OCI-LY3 (cell line): ENCODE measurements at regions not wholly inside any gene's neighbourhood (a gene's known extent, or its start where the extent isn't known, plus 50 kb on each side); places are given as distances from the start of the nearest gene placed in this dataset.

ENCODE experiments used
- H2AFZ ChIP-seq: fragments of 200-600, 300-600 bp; shearing (Covaris generic); 2 replicates; pipeline ENCODE4 v1.6.0; 2014; ENCODE audit warnings: antibody characterized with exemption, low read depth, low read length
- H3K27ac ChIP-seq: fragments of 200-600, 300-600 bp; sonication (generic); 2 replicates; pipeline ENCODE4 v1.5.1; 2014; ENCODE audit warnings: mild to moderate bottlenecking, low read length, moderate library complexity, mixed read lengths
- H3K27me3 ChIP-seq: fragments of 200-600, 300-600 bp; sonication (generic); 2 replicates; pipeline ENCODE4 v1.6.1; 2014; ENCODE audit warnings: low read depth, low read length, mixed read lengths
- H3K36me3 ChIP-seq: fragments of 200-600, 300-600 bp; sonication (generic); replicated peaks from 2 replicates; pipeline ENCODE3; 2014; ENCODE audit warnings: low read depth, low read length, mixed read lengths
- H3K4me1 ChIP-seq: fragments of 300-600, 200-600 bp; sonication (generic); 2 replicates; pipeline ENCODE4 v1.6.1; 2014; ENCODE audit warnings: low read length, mixed read lengths
- H3K4me2 ChIP-seq: fragments of 200-600, 300-600 bp; sonication (generic); 2 replicates; pipeline ENCODE4 v1.6.1; 2014; ENCODE audit warnings: low read length, mixed read lengths
- H3K4me3 ChIP-seq: fragments of 300-600, 200-600 bp; sonication (generic); 2 replicates; pipeline ENCODE4 v1.5.1; 2014; ENCODE audit warnings: antibody characterized with exemption, mild to moderate bottlenecking, low read length, moderate library complexity
- H3K79me2 ChIP-seq: fragments of 300-600, 200-600 bp; shearing (Covaris generic); 2 replicates; pipeline ENCODE4 v1.6.1; 2014; ENCODE audit warnings: mild to moderate bottlenecking, low read length, mixed read lengths
- H3K9ac ChIP-seq: fragments of 300-600, 200-600 bp; shearing (Covaris generic); 2 replicates; pipeline ENCODE4 v1.6.0; 2014; ENCODE audit warnings: mild to moderate bottlenecking, low read length, moderate library complexity
- H3K9me3 ChIP-seq: fragments of 200-600, 300-600 bp; shearing (Covaris generic); 2 replicates; pipeline ENCODE4 v1.6.1; 2014; ENCODE audit warnings: low read length, mixed read lengths; ENCODE audit not compliant: insufficient read depth
- H4K20me1 ChIP-seq: fragments of 200-600, 300-600 bp; sonication (generic); 2 replicates; pipeline ENCODE4 v1.6.1; 2016; ENCODE audit warnings: low read length, mixed read lengths; ENCODE audit not compliant: insufficient read depth
- CTCF ChIP-seq: fragments of 200-600, 300-600 bp; sonication (generic); IDR thresholded peaks from 2 replicates; pipeline ENCODE4 v1.5.1; 2014; ENCODE audit warnings: antibody characterized with exemption, low read length, low read depth
- EZH2phosphoT487 ChIP-seq: fragments of 200-600 bp; shearing (Covaris generic); IDR thresholded peaks from 2 replicates; pipeline ENCODE4 v1.6.1; 2018; ENCODE audit warnings: antibody characterized with exemption, mixed run types, low read depth

GRCh38 chr11:29676993-29677392 lies 339.8 kb downstream of the KCNA4 start:
- Histone ChIP-seq H3K36me3 (no peaks in the 10 kb centered on the region), H3K9me3 (no peaks in the 10 kb centered on the region), H3K79me2 (no peaks in the 10 kb centered on the region), H3K4me1 (peaks cover 30% of the 10 kb centered on the region), H2AFZ (no peak overlapping the region), H3K4me3 (no peak overlapping the region), H3K27me3 (peaks cover 37% of the 10 kb centered on the region), H3K4me2 (no peak overlapping the region), H3K9ac (no peak overlapping the region), H4K20me1 (0 out of 2 replicates have a peak, but pooled peaks cover 2% of the 10 kb centered on the region), H3K27ac (no peak overlapping the region)
- TF ChIP-seq EZH2phosphoT487 (no peak), CTCF (no peak)

GRCh38 chr11:29669310-29669709 lies 347.5 kb downstream of the KCNA4 start:
- TF ChIP-seq EZH2phosphoT487 (no peak), CTCF (no peak)
- no peak overlapping the region for H3K4me3 ChIP-seq
- no peak overlapping the region for H3K9ac ChIP-seq
- H2AFZ ChIP-seq, result no peak overlapping the region
- H3K79me2 ChIP-seq, result no peaks in the 10 kb centered on the region
- no peaks in the 10 kb centered on the region for H4K20me1 ChIP-seq
- H3K27me3 ChIP-seq, result no peaks in the 10 kb centered on the region
- peaks cover 9% of the 10 kb centered on the region for H3K4me1 ChIP-seq
- H3K27ac ChIP-seq, result no peak overlapping the region
- H3K9me3 ChIP-seq, result no peaks in the 10 kb centered on the region
- no peak overlapping the region for H3K4me2 ChIP-seq
- no peaks in the 10 kb centered on the region for H3K36me3 ChIP-seq

GRCh38 chr11:29657709-29658108 lies 359.1 kb downstream of the KCNA4 start:
- Histone ChIP-seq H3K4me3 (no peak overlapping the region), H3K79me2 (no peaks in the 10 kb centered on the region), H3K36me3 (no peaks in the 10 kb centered on the region), H3K27me3 (no peaks in the 10 kb centered on the region), H3K4me1 (peaks cover 8% of the 10 kb centered on the region), H3K9me3 (no peaks in the 10 kb centered on the region; the same call in 1 of the 2 replicates), H2AFZ (no peak overlapping the region), H3K4me2 (no peak overlapping the region), H3K27ac (no peak overlapping the region), H4K20me1 (no peaks in the 10 kb centered on the region), H3K9ac (no peak overlapping the region)
- no peak for TF ChIP-seq CTCF
- no peak for TF ChIP-seq EZH2phosphoT487

GRCh38 chr11:29656597-29656996 lies 360.2 kb downstream of the KCNA4 start:
- no peak overlapping the region for H3K9ac ChIP-seq
- no peaks in the 10 kb centered on the region for H4K20me1 ChIP-seq

More at GRCh38 chr11:29656597-29656996, 360.2 kb downstream of the KCNA4 start:
- Histone ChIP-seq H3K9me3 (no peaks in the 10 kb centered on the region; the same call in 1 of the 2 replicates), H3K79me2 (no peaks in the 10 kb centered on the region), H3K27me3 (no peaks in the 10 kb centered on the region), H3K4me1 (peaks cover 8% of the 10 kb centered on the region), H2AFZ (no peak overlapping the region), H3K4me3 (no peak overlapping the region), H3K36me3 (no peaks in the 10 kb centered on the region), H3K4me2 (no peak overlapping the region), H3K27ac (no peak overlapping the region)
- TF ChIP-seq CTCF, result no peak
- no peak for TF ChIP-seq EZH2phosphoT487
